ENCODE measurements at regions not wholly inside any gene's neighbourhood (a gene's known extent, or its start where the extent isn't known, plus 50 kb on each side); places are given as distances from the start of the nearest gene placed in this dataset.

GRCh38 chr1:5297180-5297885, 642.9 kb downstream of the AJAP1 start:
- Histone ChIP-seq H3K36me3 (ENCODE audit: control insufficient read depth, insufficient read depth, low read length) (no peaks in the 10 kb centered on the region), H3K4me1 (no peaks in the 10 kb centered on the region), H3K4me3 (ENCODE audit: low read depth, low read length) (no peak overlapping the region), H3K9me3 (no peaks in the 10 kb centered on the region), H3K27me3 (replicated peaks; ENCODE audit: control insufficient read depth, insufficient read depth, low read length) (no peaks in the 10 kb centered on the region)
- Mint-ChIP-seq H3K9me3 (ENCODE audit: unreplicated experiment) (no peaks in the 10 kb centered on the region), H3K36me3 (ENCODE audit: insufficient read depth, unreplicated experiment) (no peaks in the 10 kb centered on the region), H3K27ac (ENCODE audit: unreplicated experiment) (no peak overlapping the region), H3K27me3 (ENCODE audit: insufficient read depth, unreplicated experiment) (peaks cover 3% of the 10 kb centered on the region), H3K4me1 (ENCODE audit: low read depth, unreplicated experiment) (no peaks in the 10 kb centered on the region), H3K4me3 (ENCODE audit: unreplicated experiment) (no peak overlapping the region)
- no peak for DNase-seq
- BruUV-seq (replicated peaks), result no TSS peak
- POLR2A ChIA-PET, result no interaction called here
- intact Hi-C loops (cut with micrococcal nuclease; ENCODE audit: unreplicated experiment), result no loop called here
- CTCF ChIA-PET, result no interaction called here
- TF ChIP-seq CTCF (IDR thresholded peaks at IDR 0.05; ENCODE audit: insufficient read depth in 1 of 2, low read depth in 1 of 2, low read length in 1 of 2, severe bottlenecking in 1 of 2, unreplicated experiment in 1 of 2), result no peak

DNA sequence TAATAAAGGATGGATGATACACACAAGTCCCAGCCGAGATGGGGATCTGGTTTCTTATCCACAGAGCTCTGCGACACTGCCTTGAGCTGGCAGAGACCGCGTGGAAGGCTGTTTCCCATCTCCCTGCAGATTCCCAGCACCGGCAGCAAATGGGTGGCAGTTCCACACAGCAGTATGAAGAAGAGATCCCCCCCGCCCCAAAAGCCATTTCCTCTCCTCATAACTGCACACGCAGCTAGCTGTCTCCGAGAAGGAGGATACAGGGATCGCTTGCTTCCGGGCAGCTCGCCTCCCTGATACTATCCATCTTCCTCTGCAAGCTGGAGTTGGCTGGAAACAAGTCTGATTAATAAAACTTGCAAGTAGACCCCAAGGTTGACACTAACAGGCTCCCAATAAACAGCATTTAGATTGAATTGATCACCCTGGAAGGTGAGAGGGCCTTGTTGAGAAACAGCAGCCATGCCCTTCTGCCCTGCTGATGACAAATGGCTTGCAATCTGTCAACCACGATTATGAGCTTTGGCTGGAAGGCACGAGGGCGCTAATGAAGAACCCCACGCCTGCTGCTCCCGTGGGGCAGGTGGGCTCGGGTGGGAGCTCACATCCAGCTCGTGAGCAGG, 642.3 kb downstream of the AJAP1 start:
- Mint-ChIP-seq H3K9me3 (ENCODE audit: unreplicated experiment) (no peaks in the 10 kb centered on the region), H3K27ac (ENCODE audit: unreplicated experiment) (no peak overlapping the region), H3K4me1 (ENCODE audit: low read depth, unreplicated experiment) (no peaks in the 10 kb centered on the region), H3K27me3 (ENCODE audit: insufficient read depth, unreplicated experiment) (no peaks in the 10 kb centered on the region), H3K36me3 (ENCODE audit: insufficient read depth, unreplicated experiment) (no peaks in the 10 kb centered on the region), H3K4me3 (ENCODE audit: unreplicated experiment) (no peak overlapping the region)
- CTCF ChIA-PET, result no interaction called here
- no peak for DNase-seq
- intact Hi-C loops (cut with micrococcal nuclease; ENCODE audit: unreplicated experiment), result no loop called here
- H3K36me3 ChIP-seq (ENCODE audit: control insufficient read depth, insufficient read depth, low read length), result no peaks in the 10 kb centered on the region
- no peaks in the 10 kb centered on the region for H3K27me3 ChIP-seq (replicated peaks; ENCODE audit: control insufficient read depth, insufficient read depth, low read length)
- no peaks in the 10 kb centered on the region for H3K9me3 ChIP-seq
- no peak for TF ChIP-seq CTCF (IDR thresholded peaks at IDR 0.05; ENCODE audit: insufficient read depth in 1 of 2, low read depth in 1 of 2, low read length in 1 of 2, severe bottlenecking in 1 of 2, unreplicated experiment in 1 of 2)
- BruUV-seq (replicated peaks), result no TSS peak
- no peak overlapping the region for H3K4me3 ChIP-seq (ENCODE audit: low read depth, low read length)
- POLR2A ChIA-PET, result no interaction called here
- H3K4me1 ChIP-seq, result no peaks in the 10 kb centered on the region

DNA sequence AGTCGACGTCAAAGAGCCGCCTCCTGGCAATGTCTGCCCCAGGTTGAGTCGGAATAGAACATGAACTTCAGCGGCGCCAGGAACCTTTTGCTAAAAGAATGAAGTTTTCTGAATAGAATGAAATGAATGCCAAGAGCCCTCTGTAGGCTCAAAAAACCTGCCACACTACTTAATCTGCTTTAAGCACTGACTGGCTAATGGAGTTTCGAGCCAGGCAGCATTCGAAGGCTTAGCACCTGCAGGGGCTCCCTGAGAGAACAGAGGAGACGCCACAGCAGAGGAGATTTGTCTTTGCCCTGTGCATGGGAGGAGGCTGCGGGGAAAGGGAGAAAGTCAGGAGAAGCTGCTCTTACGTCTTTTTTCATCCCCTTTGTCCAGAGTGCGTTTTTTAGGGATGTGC, 641.7 kb downstream of the AJAP1 start:
- no peak overlapping the region for H3K27ac Mint-ChIP-seq (ENCODE audit: unreplicated experiment)

More for the DNA sequence above, 641.7 kb downstream of the AJAP1 start:
- intact Hi-C loops (cut with micrococcal nuclease; ENCODE audit: unreplicated experiment), result no loop called here
- DNase-seq, result no peak
- H3K9me3 ChIP-seq, result no peaks in the 10 kb centered on the region
- H3K4me3 ChIP-seq (ENCODE audit: low read depth, low read length), result no peak overlapping the region
- no peak overlapping the region for H3K4me3 Mint-ChIP-seq (ENCODE audit: unreplicated experiment)
- ChIA-PET CTCF (no interaction called here), POLR2A (no interaction called here)
- TF ChIP-seq CTCF (IDR thresholded peaks at IDR 0.05; ENCODE audit: insufficient read depth in 1 of 2, low read depth in 1 of 2, low read length in 1 of 2, severe bottlenecking in 1 of 2, unreplicated experiment in 1 of 2), result no peak
- no peaks in the 10 kb centered on the region for H3K27me3 Mint-ChIP-seq (ENCODE audit: insufficient read depth, unreplicated experiment)
- BruUV-seq (replicated peaks), result no TSS peak
- no peaks in the 10 kb centered on the region for H3K4me1 Mint-ChIP-seq (ENCODE audit: low read depth, unreplicated experiment)
- no peaks in the 10 kb centered on the region for H3K27me3 ChIP-seq (replicated peaks; ENCODE audit: control insufficient read depth, insufficient read depth, low read length)
- H3K36me3 ChIP-seq (ENCODE audit: control insufficient read depth, insufficient read depth, low read length), result no peaks in the 10 kb centered on the region
- no peaks in the 10 kb centered on the region for H3K9me3 Mint-ChIP-seq (ENCODE audit: unreplicated experiment)
- no peaks in the 10 kb centered on the region for H3K36me3 Mint-ChIP-seq (ENCODE audit: insufficient read depth, unreplicated experiment)
- no peaks in the 10 kb centered on the region for H3K4me1 ChIP-seq

Data from Caco-2 (cell line).